Activated CD4-positive, alpha-beta T cell treated with anti-CD3 and anti-CD28 coated beads for 36 hours (primary cell): ENCODE measurements at regions not wholly inside any gene's neighbourhood (a gene's known extent, or its start where the extent isn't known, plus 50 kb on each side); places are given as distances from the start of the nearest gene placed in this dataset.

ENCODE experiments used
- ATAC-seq: fragments of 200-7000 bp; cut with Tn5 transposase; one replicate; pipeline ENCODE4 v1.10.0; 2021; ENCODE audit warnings: mild to moderate bottlenecking, moderate library complexity
- CTCF ChIA-PET: fragments of 350-600 bp; sonication (Branson Sonifier 250); formaldehyde crosslinking; loops from one replicate; lab custom pipeline; 2021; ENCODE audit warnings: antibody characterized with exemption; lab: Charles Lee
- POLR2A ChIA-PET: fragments of 350-600 bp; sonication (Branson Sonifier 250); formaldehyde crosslinking; loops from one replicate; lab custom pipeline; 2021; ENCODE audit warnings: antibody characterized with exemption, inconsistent platforms; lab: Charles Lee
- DNase-seq: peaks from one replicate; pipeline ENCODE4 v3.0.0-alpha.2; 2020
- H3K27ac Mint-ChIP-seq: one replicate; pipeline ENCODE4 v1.8.0; 2021; ENCODE audit warnings: mixed read lengths
- H3K27me3 Mint-ChIP-seq: one replicate; pipeline ENCODE4 v1.8.0; 2021; ENCODE audit warnings: mixed read lengths
- H3K36me3 Mint-ChIP-seq: one replicate; pipeline ENCODE4 v1.8.0; 2021; ENCODE audit warnings: low read depth, mixed read lengths
- H3K4me1 Mint-ChIP-seq: one replicate; pipeline ENCODE4 v1.8.0; 2021; ENCODE audit warnings: mixed read lengths
- H3K4me3 Mint-ChIP-seq: one replicate; pipeline ENCODE4 v1.8.0; 2021; ENCODE audit warnings: mild to moderate bottlenecking, moderate library complexity, mixed read lengths
- H3K9me3 Mint-ChIP-seq: one replicate; pipeline ENCODE4 v1.8.0; 2021; ENCODE audit warnings: low read depth, mixed read lengths
- intact Hi-C, 2 experiments: fragments of 100-400 bp; cut with DNase I in 1 of 2; cut with micrococcal nuclease in 1 of 2; formaldehyde crosslinking; loops; one replicate each; pipeline versions ENCODE4 v1.14.2 to v1.15.1; 2022 to 2024; cut with DNase I, micrococcal nuclease

DNA sequence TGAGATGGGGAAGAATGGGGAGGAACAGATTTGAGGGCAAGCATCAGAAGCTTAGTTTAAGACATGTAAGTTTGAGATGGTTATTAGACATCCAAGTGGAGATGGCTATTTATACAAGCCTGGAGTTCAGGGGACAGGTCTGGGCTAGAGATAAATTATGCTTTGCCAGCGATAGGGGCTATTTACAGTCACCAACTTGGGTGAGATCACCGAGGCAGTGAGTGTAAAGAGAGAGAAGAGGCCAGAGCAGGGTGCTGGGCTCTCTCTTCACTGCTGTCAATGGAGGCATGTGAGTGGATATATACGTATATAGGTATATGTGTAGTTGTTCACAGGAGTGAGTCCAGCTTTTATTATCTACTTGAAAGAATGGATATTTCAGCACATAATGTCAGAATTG, 81.0 kb downstream of the QPCT start:
- CTCF ChIA-PET, result interaction anchor here (0.7 to 1.2 kb wide), 3 partner anchors 11 to 105 kb away, joined by 4 read pairs; no protein-coding TSS in a partner anchor
- Mint-ChIP-seq H3K27ac (no peak overlapping the region), H3K4me3 (no peak overlapping the region), H3K36me3 (no peaks in the 10 kb centered on the region), H3K9me3 (peaks cover 3% of the 10 kb centered on the region), H3K27me3 (no peaks in the 10 kb centered on the region), H3K4me1 (no peaks in the 10 kb centered on the region)
- no peak for ATAC-seq
- DNase-seq, result no peak
- intact Hi-C loops, result no loop called here
- POLR2A ChIA-PET, result interaction anchor here (0.7 kb wide), 1 partner anchor 14 kb away, joined by 3 read pairs; no protein-coding TSS in a partner anchor

DNA sequence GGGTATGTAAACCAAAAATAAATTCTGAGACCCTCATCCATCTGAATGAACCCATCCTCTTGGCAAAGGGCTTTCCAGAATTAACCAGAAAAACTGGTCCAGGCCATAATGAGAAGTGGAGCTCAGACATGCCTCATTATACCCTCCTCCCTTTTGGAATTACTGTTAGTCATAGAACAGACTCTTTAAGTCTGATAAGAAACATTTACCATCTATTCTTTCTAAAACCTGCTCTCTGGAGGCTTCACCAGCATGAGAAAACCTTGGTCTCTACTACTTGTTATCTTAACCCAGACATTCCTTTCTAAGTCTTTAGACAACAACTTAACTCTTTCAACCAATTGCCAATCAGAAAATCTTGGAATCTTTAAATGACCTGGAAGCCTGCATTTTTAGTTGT, 82.8 kb downstream of the QPCT start:
- ATAC-seq, result no peak
- no peaks in the 10 kb centered on the region for H3K36me3 Mint-ChIP-seq
- no peaks in the 10 kb centered on the region for H3K27me3 Mint-ChIP-seq
- CTCF ChIA-PET, result interaction anchor here (2.4 kb wide), 1 partner anchor 32 kb away, joined by 6 read pairs; no protein-coding TSS in a partner anchor
- H3K4me1 Mint-ChIP-seq, result no peaks in the 10 kb centered on the region
- POLR2A ChIA-PET, result no interaction called here
- intact Hi-C loops, result no loop called here
- DNase-seq, result no peak
- no peak overlapping the region for H3K27ac Mint-ChIP-seq
- peaks cover 5% of the 10 kb centered on the region for H3K9me3 Mint-ChIP-seq
- no peak overlapping the region for H3K4me3 Mint-ChIP-seq

DNA sequence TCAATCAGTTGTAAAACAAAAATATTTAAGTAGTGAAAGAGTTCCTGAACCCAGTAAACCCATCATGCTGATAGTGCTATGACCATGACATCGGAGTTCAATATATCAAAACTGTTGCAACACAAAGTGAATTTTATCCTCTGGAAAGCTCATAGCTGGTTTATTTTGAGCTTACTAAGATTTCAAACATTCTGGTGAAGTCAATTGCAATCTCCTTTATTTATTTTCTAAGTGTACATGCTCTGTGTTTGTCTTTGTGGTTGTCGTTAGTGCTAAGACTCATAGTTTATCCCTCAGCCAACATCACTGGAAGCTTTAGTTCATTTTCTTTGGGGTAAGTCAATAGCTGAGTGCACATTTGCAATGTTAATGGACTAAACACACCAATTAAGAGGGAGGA, 91.9 kb downstream of the QPCT start:
- intact Hi-C loops, result no loop called here
- ATAC-seq (no peak), DNase-seq (no peak)
- Mint-ChIP-seq H3K27ac (no peak overlapping the region), H3K4me3 (no peak overlapping the region), H3K36me3 (no peaks in the 10 kb centered on the region), H3K4me1 (no peaks in the 10 kb centered on the region), H3K27me3 (peaks cover 3% of the 10 kb centered on the region), H3K9me3 (peaks cover 2% of the 10 kb centered on the region)
- ChIA-PET POLR2A (no interaction called here), CTCF (interaction anchor here (0.9 to 1.8 kb wide), 4 partner anchors 10 to 440 kb away, joined by 3 to 4 read pairs (median 4); no protein-coding TSS in a partner anchor)

DNA sequence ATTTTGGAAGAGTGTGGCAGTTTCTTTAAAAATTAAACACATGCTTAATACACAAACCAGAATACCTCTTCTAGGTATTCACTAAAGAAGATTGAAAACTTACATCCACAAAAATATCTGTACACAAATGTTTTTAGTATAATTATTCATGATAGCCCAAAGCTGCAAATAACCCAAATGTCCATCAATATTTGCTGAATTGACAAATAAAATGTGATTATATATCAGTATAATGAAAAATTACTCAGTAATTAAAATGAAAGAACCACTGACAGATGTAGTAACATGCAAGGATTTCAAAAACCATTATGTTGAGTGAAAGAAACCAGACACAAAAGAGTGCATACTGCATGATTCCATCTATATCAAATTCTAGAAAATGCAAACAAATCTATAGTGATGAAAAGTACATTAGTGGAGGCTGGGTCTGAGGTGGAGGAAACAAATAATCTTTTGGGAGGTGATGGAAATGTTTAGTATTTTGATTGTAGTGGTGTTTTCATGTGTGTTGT, 94.8 kb downstream of the QPCT start:
- Mint-ChIP-seq H3K4me1 (no peaks in the 10 kb centered on the region), H3K27ac (no peak overlapping the region), H3K36me3 (peaks cover 3% of the 10 kb centered on the region), H3K9me3 (peaks cover 7% of the 10 kb centered on the region), H3K27me3 (peaks cover 3% of the 10 kb centered on the region), H3K4me3 (no peak overlapping the region)
- ChIA-PET CTCF (interaction anchor here (0.9 kb wide), 1 partner anchor 25 kb away, joined by 3 read pairs; no protein-coding TSS in a partner anchor), POLR2A (no interaction called here)
- ATAC-seq (no peak), DNase-seq (no peak)
- intact Hi-C loops, result no loop called here

DNA sequence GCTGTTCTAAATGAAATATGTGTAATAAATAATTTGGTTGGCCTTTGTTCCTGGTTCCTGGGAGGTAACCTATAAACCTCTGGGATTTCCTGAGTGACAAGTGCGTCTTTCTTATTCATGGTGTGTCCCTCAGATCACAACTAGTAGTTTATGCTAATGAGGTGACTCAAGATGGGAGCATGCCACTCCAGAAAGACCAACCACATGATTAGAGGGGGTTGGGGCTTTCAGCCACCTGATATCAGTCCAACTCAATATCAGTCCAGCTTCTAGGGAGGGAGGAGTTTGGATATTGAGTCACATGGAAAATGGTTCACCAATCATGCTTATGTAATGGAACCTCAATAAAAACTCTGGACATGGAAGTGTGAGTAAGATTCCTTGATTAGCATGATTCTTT, 96.6 kb downstream of the QPCT start:
- H3K27me3 Mint-ChIP-seq, result peaks cover 3% of the 10 kb centered on the region
- DNase-seq (no peak), ATAC-seq (no peak)
- intact Hi-C loops, result no loop called here
- H3K27ac Mint-ChIP-seq, result no peak overlapping the region
- peaks cover 3% of the 10 kb centered on the region for H3K36me3 Mint-ChIP-seq
- H3K9me3 Mint-ChIP-seq, result peaks cover 6% of the 10 kb centered on the region
- no peak overlapping the region for H3K4me3 Mint-ChIP-seq
- ChIA-PET POLR2A (no interaction called here), CTCF (no interaction called here)
- H3K4me1 Mint-ChIP-seq, result no peaks in the 10 kb centered on the region

DNA sequence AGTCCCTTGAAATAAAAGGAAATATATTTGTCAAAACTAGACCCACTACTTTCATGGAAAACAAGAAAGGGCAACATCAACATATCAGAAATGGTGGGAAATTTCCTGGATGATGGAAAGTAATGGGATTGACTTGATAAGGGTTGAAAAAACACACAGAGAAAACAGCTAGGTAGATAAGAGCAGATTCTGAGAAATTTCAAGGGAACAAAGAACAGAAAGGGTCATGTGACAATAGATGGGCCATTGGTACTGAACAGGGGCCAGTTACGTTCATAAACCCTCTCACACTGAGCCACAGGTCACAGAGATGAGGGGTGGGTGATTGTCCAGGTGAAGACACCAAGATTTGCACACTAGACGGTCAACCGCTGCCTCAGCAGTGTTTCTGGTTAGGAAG, 98.7 kb downstream of the QPCT start:
- Mint-ChIP-seq H3K4me1 (no peaks in the 10 kb centered on the region), H3K9me3 (peaks cover 6% of the 10 kb centered on the region), H3K36me3 (peaks cover 3% of the 10 kb centered on the region), H3K27me3 (peaks cover 1% of the 10 kb centered on the region), H3K4me3 (no peak overlapping the region), H3K27ac (no peak overlapping the region)
- no peak for DNase-seq
- ChIA-PET CTCF (interaction anchor here (1.5 to 2.0 kb wide), 2 partner anchors 24 to 390 kb away, joined by 3 to 5 read pairs; no protein-coding TSS in a partner anchor), POLR2A (no interaction called here)
- intact Hi-C loops, result no loop called here
- ATAC-seq, result no peak

DNA sequence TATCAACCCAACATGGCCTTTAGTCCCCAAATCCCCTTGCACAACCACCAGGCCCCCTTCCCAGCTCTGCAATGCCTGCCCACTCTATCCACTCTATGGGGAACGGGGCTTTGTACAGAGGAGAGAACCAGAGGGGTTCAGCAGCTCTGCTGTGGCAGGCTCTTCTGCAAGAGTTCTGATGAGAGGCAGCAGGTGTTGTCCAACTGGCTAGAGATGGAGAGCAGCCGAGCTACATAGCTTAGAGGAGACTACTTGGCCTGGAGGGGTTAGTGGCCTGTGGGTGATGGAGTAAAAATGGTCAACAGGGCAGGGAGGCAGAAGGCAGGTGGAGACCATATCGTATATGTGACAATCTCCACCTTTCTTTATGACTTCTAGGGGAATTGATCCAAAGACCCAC, 103.0 kb downstream of the QPCT start:
- H3K4me1 Mint-ChIP-seq, result peaks cover 3% of the 10 kb centered on the region
- POLR2A ChIA-PET, result no interaction called here
- H3K9me3 Mint-ChIP-seq, result no peaks in the 10 kb centered on the region
- intact Hi-C loops, result no loop called here
- no peaks in the 10 kb centered on the region for H3K36me3 Mint-ChIP-seq
- no peak overlapping the region for H3K27ac Mint-ChIP-seq
- no peak for DNase-seq
- ATAC-seq, result no peak
- CTCF ChIA-PET, result no interaction called here
- no peak overlapping the region for H3K4me3 Mint-ChIP-seq
- H3K27me3 Mint-ChIP-seq, result no peaks in the 10 kb centered on the region

DNA sequence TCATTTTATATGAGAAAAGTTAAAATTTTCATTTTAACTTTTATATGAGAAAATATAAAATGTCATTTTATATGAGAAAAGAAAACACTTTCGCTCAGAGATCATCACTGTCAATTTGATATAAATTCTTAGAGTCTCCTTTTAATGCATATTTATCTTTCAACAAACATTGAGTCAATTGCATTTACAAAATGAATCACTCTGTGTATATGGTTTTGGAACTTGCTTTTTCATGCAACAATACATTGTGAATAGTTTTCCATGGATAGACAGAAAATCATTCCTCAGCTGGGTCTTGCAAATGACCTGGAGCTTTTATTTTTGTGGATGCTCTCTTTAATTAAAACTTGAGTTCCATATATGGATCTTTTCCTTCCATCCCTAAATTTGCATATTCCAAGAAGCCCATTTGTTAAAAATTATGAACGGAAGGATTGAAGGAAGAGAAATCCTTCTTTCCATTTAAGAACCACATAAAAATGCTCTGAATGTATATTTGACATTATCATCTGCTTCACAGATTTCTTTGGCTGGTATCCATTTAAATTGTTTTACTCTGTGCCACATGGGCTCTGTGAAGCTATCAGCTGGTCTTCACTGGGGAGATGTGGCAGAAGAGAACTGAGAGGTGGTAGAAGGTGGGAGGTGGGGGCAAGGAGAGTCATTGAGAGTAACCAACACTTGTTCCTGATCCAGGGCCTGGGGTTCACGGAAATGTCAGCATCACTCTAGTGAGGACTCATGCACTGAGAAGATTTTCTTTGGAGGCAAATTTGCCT, 104.1 kb downstream of the QPCT start:
- H3K27me3 Mint-ChIP-seq, result no peaks in the 10 kb centered on the region
- ChIA-PET CTCF (interaction anchor here (0.6 to 1.4 kb wide), 2 partner anchors 77 to 781 kb away, joined by 3 read pairs; no protein-coding TSS in a partner anchor), POLR2A (no interaction called here)
- peaks cover 11% of the 10 kb centered on the region for H3K4me1 Mint-ChIP-seq
- DNase-seq, result no peak
- H3K9me3 Mint-ChIP-seq, result no peaks in the 10 kb centered on the region
- H3K27ac Mint-ChIP-seq, result no peak overlapping the region
- no peaks in the 10 kb centered on the region for H3K36me3 Mint-ChIP-seq
- intact Hi-C loops, result no loop called here
- no peak for ATAC-seq
- no peak overlapping the region for H3K4me3 Mint-ChIP-seq

DNA sequence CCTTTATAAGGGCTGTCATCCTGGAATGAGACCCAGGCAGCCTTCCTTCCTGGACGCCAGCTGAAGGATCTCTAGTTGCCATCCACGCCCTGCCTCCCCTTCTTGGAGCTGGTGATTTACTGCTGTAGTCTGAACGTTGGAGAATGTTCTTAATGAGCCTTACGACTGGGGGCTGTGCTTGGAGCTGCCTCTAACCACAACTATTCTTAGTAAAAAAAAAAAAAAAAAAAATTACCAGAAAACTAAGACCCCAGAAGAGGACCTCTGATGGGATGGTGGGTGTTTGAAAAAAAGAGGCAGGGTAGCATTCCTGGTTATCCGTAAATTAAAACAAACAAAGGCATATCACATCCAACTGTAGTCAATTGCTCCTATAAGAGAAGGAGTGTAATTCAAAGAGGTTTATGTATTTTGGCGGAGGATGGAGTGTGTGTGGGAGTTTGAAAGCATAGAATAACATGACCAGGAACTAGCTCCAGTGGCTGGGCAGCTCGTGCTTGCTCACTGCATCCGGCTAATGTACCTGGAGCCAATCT, 105.4 kb downstream of the QPCT start:
- CTCF ChIA-PET, result interaction anchor here (0.6 to 0.9 kb wide), 2 partner anchors 12 to 34 kb away, joined by 3 to 4 read pairs; no protein-coding TSS in a partner anchor
- ATAC-seq, result no peak
- no peaks in the 10 kb centered on the region for H3K9me3 Mint-ChIP-seq
- H3K36me3 Mint-ChIP-seq, result no peaks in the 10 kb centered on the region
- DNase-seq, result no peak
- H3K27ac Mint-ChIP-seq, result no peak overlapping the region
- H3K4me3 Mint-ChIP-seq, result no peak overlapping the region
- intact Hi-C loops, result no loop called here
- peaks cover 12% of the 10 kb centered on the region for H3K4me1 Mint-ChIP-seq
- POLR2A ChIA-PET, result no interaction called here
- no peaks in the 10 kb centered on the region for H3K27me3 Mint-ChIP-seq

DNA sequence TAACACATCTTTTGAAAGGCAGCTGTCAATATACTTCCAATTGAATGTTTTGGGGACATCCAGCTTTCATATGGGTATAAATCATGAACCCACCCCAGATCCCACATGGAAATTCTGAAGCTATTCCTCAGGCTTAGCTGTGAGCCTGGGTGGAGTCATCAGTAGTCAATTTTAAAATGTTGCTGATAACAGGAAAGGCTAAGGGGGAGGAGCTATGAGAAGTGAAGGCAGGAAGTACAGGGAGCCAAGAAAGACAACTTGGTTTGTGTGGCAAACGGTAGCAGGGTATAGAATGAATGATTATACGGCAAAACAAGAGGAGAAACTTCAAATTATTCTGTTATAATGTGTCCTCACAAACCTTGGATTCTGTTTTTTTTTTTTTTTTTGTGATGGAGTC, 108.6 kb downstream of the QPCT start:
- H3K9me3 Mint-ChIP-seq, result no peaks in the 10 kb centered on the region
- no peak overlapping the region for H3K4me3 Mint-ChIP-seq
- H3K27me3 Mint-ChIP-seq, result no peaks in the 10 kb centered on the region
- CTCF ChIA-PET, result interaction anchor here (0.7 kb wide), 1 partner anchor 58 kb away, joined by 3 read pairs; no protein-coding TSS in a partner anchor
- intact Hi-C loops, result no loop called here
- POLR2A ChIA-PET, result interaction anchor here (0.6 kb wide), 2 partner anchors 398 to 525 kb away, joined by 4 to 6 read pairs; no protein-coding TSS in a partner anchor
- H3K4me1 Mint-ChIP-seq, result peaks cover 41% of the 10 kb centered on the region
- DNase-seq, result no peak
- ATAC-seq, result peak; percentile 64
- H3K27ac Mint-ChIP-seq, result no peak overlapping the region
- no peaks in the 10 kb centered on the region for H3K36me3 Mint-ChIP-seq

DNA sequence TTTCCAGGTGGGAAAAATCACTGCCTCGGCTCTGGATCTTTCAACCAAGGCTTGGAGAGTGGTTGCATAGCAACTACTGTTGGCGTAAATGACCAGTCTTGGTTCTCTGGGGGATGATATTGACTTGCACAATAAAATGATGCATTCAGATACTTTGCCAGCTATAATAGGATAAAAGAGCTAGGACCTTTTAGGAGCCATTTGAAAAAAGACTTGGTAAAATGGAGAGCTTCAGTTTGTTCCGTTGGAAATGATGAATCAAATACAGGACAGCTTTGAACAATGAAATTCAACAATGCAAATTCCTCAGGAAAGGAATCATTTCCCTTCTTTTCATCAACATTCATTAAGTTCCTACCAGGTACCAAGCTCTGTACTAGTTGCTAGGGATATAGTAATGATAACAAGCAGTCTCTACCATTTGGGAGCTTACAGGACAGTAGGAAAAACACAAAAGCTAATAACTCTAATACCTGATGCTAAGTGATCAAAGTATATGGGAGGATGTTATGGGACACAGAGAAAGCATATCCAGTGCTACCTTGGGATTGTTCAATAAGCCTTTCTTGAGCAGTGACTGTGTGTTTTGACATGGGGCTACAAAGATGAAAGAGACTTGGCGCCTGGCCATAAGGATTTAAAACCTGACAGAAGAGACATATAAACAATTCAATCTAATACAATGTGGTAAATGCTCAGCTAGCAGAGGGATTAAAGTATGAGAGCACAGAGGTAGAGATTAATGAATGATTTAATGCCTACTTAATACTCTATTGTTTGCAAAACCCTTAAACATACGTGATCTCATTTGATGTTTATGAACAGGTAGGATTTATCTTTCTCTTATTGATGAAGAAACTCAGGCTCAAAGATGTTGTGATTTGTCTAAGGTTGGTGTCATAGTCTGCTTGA, 110.7 kb downstream of the QPCT start:
- H3K9me3 Mint-ChIP-seq, result no peaks in the 10 kb centered on the region
- H3K27me3 Mint-ChIP-seq, result no peaks in the 10 kb centered on the region
- no peaks in the 10 kb centered on the region for H3K36me3 Mint-ChIP-seq
- ATAC-seq, result no peak
- H3K4me3 Mint-ChIP-seq, result no peak overlapping the region
- H3K4me1 Mint-ChIP-seq, result peaks cover 52% of the 10 kb centered on the region
- ChIA-PET CTCF (interaction anchor here (0.5 to 1.5 kb wide), 2 partner anchors 10 to 193 kb away, joined by 3 read pairs; no protein-coding TSS in a partner anchor), POLR2A (no interaction called here)
- DNase-seq, result no peak
- intact Hi-C loops, result no loop called here
- no peak overlapping the region for H3K27ac Mint-ChIP-seq
